Transverse colon (tissue), 4 donors: ENCODE measurements at regions not wholly inside any gene's neighbourhood (a gene's known extent, or its start where the extent isn't known, plus 50 kb on each side); places are given as distances from the start of the nearest gene placed in this dataset.

Experiments used
- DNase-seq: peaks from one replicate; pipeline ENCODE4 v3.0.0-alpha.2; 2019
- H3K27ac ChIP-seq, 4 donors: fragments of 200-600 bp; sonication (generic); 2 replicates each; pipeline ENCODE4 v1.5.1; 2016 to 2018; ENCODE audit warnings: inconsistent platforms in 4 of 4
- H3K27me3 ChIP-seq: fragments of 200-600 bp; sonication (generic); 2 replicates; pipeline ENCODE4 v1.5.1; 2017; ENCODE audit warnings: inconsistent platforms
- H3K36me3 ChIP-seq, 4 donors: fragments of 200-600 bp; sonication (generic); 2 replicates each; pipeline ENCODE4 v1.5.1; 2017 to 2019; ENCODE audit warnings: inconsistent platforms in 4 of 4
- H3K4me1 ChIP-seq, 4 donors: fragments of 200-600 bp; sonication (generic); 2 replicates each; pipeline ENCODE4 v1.5.1; 2017 to 2020; ENCODE audit warnings: inconsistent platforms in 4 of 4
- H3K4me3 ChIP-seq, 4 donors: fragments of 200-600 bp; sonication (generic); 1 replicate in 1 of 4; 2 replicates in 3 of 4; pipeline versions ENCODE4 v1.5.1 to v1.6.1; 2017 to 2019; ENCODE audit warnings: inconsistent platforms in 4 of 4
- H3K9me3 ChIP-seq, 2 donors: fragments of 200-600 bp; sonication (generic); 2 replicates each; pipeline ENCODE4 v1.5.1; 2017 to 2019; ENCODE audit warnings: inconsistent platforms in 2 of 2
- EP300 ChIP-seq: sonication (generic); formaldehyde crosslinking; IDR thresholded peaks from one replicate; pipeline ENCODE4 v1.6.1; 2017; ENCODE audit warnings: antibody characterized with exemption, low read depth
- POLR2A ChIP-seq: fragments of 450-650 bp; IDR thresholded peaks from one replicate; pipeline ENCODE4 v1.6.1; 2016; ENCODE audit warnings: antibody characterized with exemption, mild to moderate bottlenecking, moderate library complexity
- POLR2AphosphoS5 ChIP-seq, 3 donors: sonication (generic); formaldehyde crosslinking; IDR thresholded peaks; one replicate each; pipeline ENCODE4 v1.6.1; 2016; ENCODE audit warnings: antibody characterized with exemption in 3 of 3
- WGBS, 2 donors: methylation state at CpG; one replicate each; pipeline ENCODE4 v1.1.5; 2018; ENCODE audit warnings: low coverage in 1 of 2; 5-methylcytosine and 5-hydroxymethylcytosine counted together
- in situ Hi-C, 4 donors: fragments of 200-750 bp; cut with MboI; loops; one replicate each; pipeline versions ENCODE4 v1.15.0 to v1.15.1; 2017; ENCODE audit warnings: low sequenced_read_pairs in 3 of 4, low pct_ligation_motif_present in 1 of 4, low pct_unique_long_range_greater_than_20kb in 1 of 4
- intact Hi-C: fragments of 100-400 bp; cut with DNase I; formaldehyde crosslinking; loops from one replicate; pipeline ENCODE4 v1.15.1; 2023; ENCODE audit warnings: low total_unique reads
- TF ChIP-seq, protein P1 (sequence below), 5 experiments: fragments of 200-600 bp in 3 of 5; fragments of 450-650 bp in 2 of 5; sonication (generic) in 3 of 5; IDR thresholded peaks; 1 replicate in 2 of 5; 2 replicates in 3 of 5; pipeline ENCODE4 v1.5.1; 2016 to 2017; ENCODE audit warnings: antibody characterized with exemption in 5 of 5, inconsistent platforms in 3 of 5, mild to moderate bottlenecking in 2 of 5, moderate library complexity in 1 of 5

GRCh38 chr2:184114439-184114838, 483.9 kb upstream of the ZNF804A start:
- Histone ChIP-seq H3K4me1 (no peaks in the 10 kb centered on the region), H3K4me3 (no peak overlapping the region), H3K9me3 (no peaks in the 10 kb centered on the region), H3K27ac (no peak overlapping the region), H3K36me3 (no peaks in the 10 kb centered on the region), H3K27me3 (no peaks in the 10 kb centered on the region)
- no peak for TF ChIP-seq POLR2AphosphoS5 (IDR thresholded peaks at IDR 0.05)
- no peak for TF ChIP-seq POLR2A
- TF ChIP-seq, protein P1, sequence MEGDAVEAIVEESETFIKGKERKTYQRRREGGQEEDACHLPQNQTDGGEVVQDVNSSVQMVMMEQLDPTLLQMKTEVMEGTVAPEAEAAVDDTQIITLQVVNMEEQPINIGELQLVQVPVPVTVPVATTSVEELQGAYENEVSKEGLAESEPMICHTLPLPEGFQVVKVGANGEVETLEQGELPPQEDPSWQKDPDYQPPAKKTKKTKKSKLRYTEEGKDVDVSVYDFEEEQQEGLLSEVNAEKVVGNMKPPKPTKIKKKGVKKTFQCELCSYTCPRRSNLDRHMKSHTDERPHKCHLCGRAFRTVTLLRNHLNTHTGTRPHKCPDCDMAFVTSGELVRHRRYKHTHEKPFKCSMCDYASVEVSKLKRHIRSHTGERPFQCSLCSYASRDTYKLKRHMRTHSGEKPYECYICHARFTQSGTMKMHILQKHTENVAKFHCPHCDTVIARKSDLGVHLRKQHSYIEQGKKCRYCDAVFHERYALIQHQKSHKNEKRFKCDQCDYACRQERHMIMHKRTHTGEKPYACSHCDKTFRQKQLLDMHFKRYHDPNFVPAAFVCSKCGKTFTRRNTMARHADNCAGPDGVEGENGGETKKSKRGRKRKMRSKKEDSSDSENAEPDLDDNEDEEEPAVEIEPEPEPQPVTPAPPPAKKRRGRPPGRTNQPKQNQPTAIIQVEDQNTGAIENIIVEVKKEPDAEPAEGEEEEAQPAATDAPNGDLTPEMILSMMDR (IDR thresholded peaks at IDR 0.05), result no peak
- TF ChIP-seq EP300, result no peak
- DNase-seq, result no peak
- 20 to 36% methylated on average over 1 of the region's 1 CpG for WGBS, 2 donors
- intact Hi-C loops (no loop called here), in situ Hi-C loops (no loop called here)

- Histone ChIP-seq H3K4me1 (no peaks in the 10 kb centered on the region), H3K36me3 (no peaks in the 10 kb centered on the region), H3K27ac (no peak overlapping the region), H3K9me3 (no peaks in the 10 kb centered on the region), H3K4me3 (no peak overlapping the region), H3K27me3 (no peaks in the 10 kb centered on the region)
- DNase-seq, result no peak
- intact Hi-C loops, result no loop called here
- TF ChIP-seq POLR2AphosphoS5 (IDR thresholded peaks at IDR 0.05), result no peak
- WGBS, 2 donors, result 90% methylated on average over 1 of the region's 1 CpG; no CpG with 5 or more reads in 1 of the 2 donors
- in situ Hi-C loops, result no loop called here
These were observed 478.1 kb upstream of the ZNF804A start for GRCh38 chr2:184119989-184120800.

GRCh38 chr2:184125867-184126266, 472.5 kb upstream of the ZNF804A start:
- intact Hi-C loops, result no loop called here
- H3K27me3 ChIP-seq, result no peaks in the 10 kb centered on the region
- H3K4me1 ChIP-seq, result no peaks in the 10 kb centered on the region
- no peaks in the 10 kb centered on the region for H3K9me3 ChIP-seq
- TF ChIP-seq EP300 (no peak), POLR2A (no peak), POLR2AphosphoS5 (IDR thresholded peaks at IDR 0.05) (no peak)
- TF ChIP-seq, protein P1 (IDR thresholded peaks at IDR 0.05), result no peak
- H3K27ac ChIP-seq, result no peak overlapping the region
- H3K36me3 ChIP-seq, result no peaks in the 10 kb centered on the region
- no peak overlapping the region for H3K4me3 ChIP-seq
- 86 to 89% methylated on average over 2 of the region's 2 CpGs for WGBS, 2 donors
- DNase-seq, result no peak
- in situ Hi-C loops, result no loop called here

- intact Hi-C loops, result no loop called here
- no peaks in the 10 kb centered on the region for H3K36me3 ChIP-seq
- no peak for DNase-seq
- H3K27me3 ChIP-seq, result no peaks in the 10 kb centered on the region
- in situ Hi-C loops, result no loop called here
- H3K4me1 ChIP-seq, result no peaks in the 10 kb centered on the region
- no peak for TF ChIP-seq POLR2A
- no peak for TF ChIP-seq POLR2AphosphoS5 (IDR thresholded peaks at IDR 0.05)
- TF ChIP-seq, protein P1 (IDR thresholded peaks at IDR 0.05), result no peak
- no peak for TF ChIP-seq EP300
- no peak overlapping the region for H3K4me3 ChIP-seq
- H3K27ac ChIP-seq, result no peak overlapping the region
- H3K9me3 ChIP-seq, result no peaks in the 10 kb centered on the region
- WGBS, 2 donors, result 95% methylated on average over 1 of the region's 1 CpG; no CpG with 5 or more reads in 1 of the 2 donors
These were observed 469.3 kb upstream of the ZNF804A start for GRCh38 chr2:184129073-184129472.
